Duodenal mucosa (tissue), 2 donors: ENCODE measurements at regions not wholly inside any gene's neighbourhood (a gene's known extent, or its start where the extent isn't known, plus 50 kb on each side); places are given as distances from the start of the nearest gene placed in this dataset.

ENCODE experiments used
- H3K27ac ChIP-seq: one replicate; pipeline ENCODE4 v1.7.0; 2013; ENCODE audit warnings: low read depth, low read length
- H3K27me3 ChIP-seq, 2 donors: one replicate each; pipeline ENCODE4 v1.7.0; 2013; ENCODE audit warnings: low read length in 2 of 2, control low read depth in 1 of 2; ENCODE audit not compliant: insufficient read depth in 2 of 2, control insufficient read depth in 1 of 2
- H3K36me3 ChIP-seq, 2 donors: one replicate each; pipeline ENCODE4 v1.7.0; 2013; ENCODE audit warnings: low read length in 2 of 2, control low read depth in 1 of 2; ENCODE audit not compliant: insufficient read depth in 2 of 2, control insufficient read depth in 1 of 2
- H3K4me1 ChIP-seq, 2 donors: one replicate each; pipeline ENCODE4 v1.7.0; 2013; ENCODE audit warnings: low read length in 2 of 2, control low read depth in 1 of 2; ENCODE audit not compliant: insufficient read depth in 2 of 2, control insufficient read depth in 1 of 2
- H3K4me3 ChIP-seq, 2 donors: one replicate each; pipeline ENCODE4 v1.7.0; 2013; ENCODE audit warnings: low read length in 2 of 2, low read depth in 1 of 2
- H3K9ac ChIP-seq, 2 donors: one replicate each; pipeline ENCODE4 v1.7.0; 2013; ENCODE audit warnings: low read length in 2 of 2, low read depth in 1 of 2
- H3K9me3 ChIP-seq, 2 donors: one replicate each; pipeline ENCODE4 v1.7.0; 2013; ENCODE audit warnings: low read length in 2 of 2, control low read depth in 1 of 2; ENCODE audit not compliant: control insufficient read depth in 1 of 2

- no peak overlapping the region for H3K9ac ChIP-seq
- H3K27me3 ChIP-seq: peaks cover 0 to 11% of the 10 kb centered on the region in 2 donors
- H3K9me3 ChIP-seq: no peaks in the 10 kb centered on the region
- H3K4me3 ChIP-seq: no peak overlapping the region
- peaks cover 9 to 24% of the 10 kb centered on the region in 2 donors for H3K4me1 ChIP-seq
- H3K27ac ChIP-seq: no peak overlapping the region
- no peaks in the 10 kb centered on the region for H3K36me3 ChIP-seq
These were observed 130.1 kb downstream of the C5orf15 start for GRCh38 chr5:133838286-133838685.

- Histone ChIP-seq H3K9me3 (no peaks in the 10 kb centered on the region), H3K36me3 (no peaks in the 10 kb centered on the region), H3K4me1 (peaks cover 0 to 11% of the 10 kb centered on the region in 2 donors), H3K27me3 (peaks cover 0 to 11% of the 10 kb centered on the region in 2 donors), H3K27ac (no peak overlapping the region), H3K9ac (no peak overlapping the region), H3K4me3 (no peak overlapping the region)
These were observed 136.8 kb downstream of the C5orf15 start for GRCh38 chr5:133831491-133832224.

DNA sequence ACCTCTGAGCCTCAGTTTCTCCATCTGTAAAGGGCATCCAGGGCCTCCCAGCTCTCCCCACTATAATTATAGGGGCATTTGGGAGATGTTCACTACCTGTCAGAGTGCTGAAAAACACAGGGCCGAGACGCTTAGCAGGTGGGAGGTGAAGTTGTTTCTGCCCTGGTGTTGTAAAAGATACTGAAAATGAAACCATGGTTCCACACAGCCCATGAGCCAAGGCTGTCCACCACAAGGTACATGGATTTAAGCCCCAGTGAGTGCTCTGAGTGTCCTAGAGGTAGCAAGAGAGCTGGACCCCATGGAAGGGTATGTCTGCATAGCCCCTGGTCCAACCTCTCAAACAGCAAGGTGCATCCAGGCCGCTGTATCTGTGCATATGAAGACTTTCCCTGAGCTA, 137.5 kb downstream of the C5orf15 start:
- Histone ChIP-seq H3K4me3 (no peak overlapping the region), H3K27ac (no peak overlapping the region), H3K27me3 (peaks cover 0 to 9% of the 10 kb centered on the region in 2 donors), H3K36me3 (no peaks in the 10 kb centered on the region), H3K9me3 (no peaks in the 10 kb centered on the region), H3K9ac (no peak overlapping the region), H3K4me1 (peaks cover 0 to 11% of the 10 kb centered on the region in 2 donors)

DNA sequence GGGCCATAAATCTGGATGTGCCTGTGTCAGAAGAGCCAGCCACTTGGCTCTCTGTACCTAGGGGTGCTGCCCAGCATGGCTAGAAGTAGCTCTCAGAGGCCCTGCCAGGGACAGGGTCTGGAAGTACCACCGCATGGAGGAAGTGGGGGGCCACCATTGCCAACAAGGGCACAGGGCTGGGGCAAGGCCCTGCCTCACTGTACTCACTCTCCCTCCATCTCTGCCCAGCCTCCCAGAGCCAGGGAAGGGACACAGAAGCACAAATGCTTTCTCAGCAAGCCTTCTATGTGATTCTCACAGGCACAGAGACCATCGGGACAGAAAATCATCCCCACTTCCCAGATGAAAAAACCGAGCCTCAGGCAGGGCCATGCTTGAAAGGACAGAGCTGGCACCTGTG, 138.1 kb downstream of the C5orf15 start:
- no peaks in the 10 kb centered on the region for H3K9me3 ChIP-seq
- no peak overlapping the region for H3K27ac ChIP-seq
- peaks cover 0 to 11% of the 10 kb centered on the region in 2 donors for H3K4me1 ChIP-seq
- no peak overlapping the region for H3K9ac ChIP-seq
- no peaks in the 10 kb centered on the region for H3K36me3 ChIP-seq
- H3K4me3 ChIP-seq: no peak overlapping the region
- H3K27me3 ChIP-seq: peaks cover 0 to 7% of the 10 kb centered on the region in 2 donors

- Histone ChIP-seq H3K27ac (no peak overlapping the region), H3K4me1 (peaks cover 0 to 11% of the 10 kb centered on the region in 2 donors), H3K27me3 (peaks cover 0 to 2% of the 10 kb centered on the region in 2 donors), H3K9ac (no peak overlapping the region), H3K4me3 (no peak overlapping the region), H3K36me3 (no peaks in the 10 kb centered on the region), H3K9me3 (no peaks in the 10 kb centered on the region)
These were observed 138.6 kb downstream of the C5orf15 start for GRCh38 chr5:133829786-133830185.

DNA sequence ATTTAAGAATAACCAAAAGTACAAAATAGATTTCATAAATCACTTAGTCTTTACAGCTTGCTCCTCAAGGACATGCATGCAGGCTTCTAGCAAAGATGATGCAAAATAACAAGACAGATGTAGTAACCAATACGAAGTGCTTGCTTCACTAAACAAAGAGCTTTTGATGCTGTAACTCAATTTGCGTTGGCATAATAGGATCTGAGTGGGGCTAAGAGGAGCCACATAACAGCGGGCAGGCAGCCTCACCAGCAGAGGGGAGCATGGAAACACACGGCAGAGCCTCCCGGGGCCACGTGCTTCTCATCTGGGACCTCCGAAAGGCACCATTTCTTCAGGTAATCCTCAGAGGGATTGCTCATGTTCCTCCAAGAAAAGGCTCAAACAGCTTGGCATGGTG, 139.7 kb downstream of the C5orf15 start:
- Histone ChIP-seq H3K27me3 (peaks cover 0 to 2% of the 10 kb centered on the region in 2 donors), H3K4me3 (no peak overlapping the region), H3K4me1 (peaks cover 0 to 11% of the 10 kb centered on the region in 2 donors), H3K9me3 (no peaks in the 10 kb centered on the region), H3K27ac (no peak overlapping the region), H3K9ac (no peak overlapping the region), H3K36me3 (no peaks in the 10 kb centered on the region)

DNA sequence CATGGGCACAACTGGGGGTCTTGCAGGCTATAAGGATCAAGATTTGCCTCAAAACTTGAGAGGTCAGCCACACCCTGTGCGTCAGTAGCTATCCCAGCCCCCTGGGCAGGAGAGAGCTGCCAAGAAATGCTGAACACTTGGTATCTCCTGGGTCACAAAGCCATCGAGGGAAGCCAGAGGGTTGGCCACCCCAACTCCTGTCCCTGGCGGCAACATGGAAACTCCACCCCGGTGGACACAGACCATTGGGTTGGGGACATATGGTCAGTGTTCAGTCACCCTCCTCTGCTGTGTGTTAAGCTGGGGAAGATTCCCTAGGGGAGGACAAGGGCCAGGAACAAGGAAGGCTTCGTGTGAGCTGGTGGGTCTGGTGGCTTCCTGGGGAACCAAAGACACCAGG, 140.6 kb downstream of the C5orf15 start:
- Histone ChIP-seq H3K9me3 (no peaks in the 10 kb centered on the region), H3K27me3 (peaks cover 0 to under 1% of the 10 kb centered on the region in 2 donors), H3K27ac (no peak overlapping the region), H3K9ac (no peak overlapping the region), H3K4me3 (no peak overlapping the region), H3K4me1 (peaks cover 0 to 11% of the 10 kb centered on the region in 2 donors), H3K36me3 (no peaks in the 10 kb centered on the region)

- no peak overlapping the region for H3K27ac ChIP-seq
- peaks cover 0 to 11% of the 10 kb centered on the region in 2 donors for H3K4me1 ChIP-seq
- H3K4me3 ChIP-seq: no peak overlapping the region
- H3K36me3 ChIP-seq: no peaks in the 10 kb centered on the region
- H3K27me3 ChIP-seq: no peaks in the 10 kb centered on the region
- H3K9ac ChIP-seq: no peak overlapping the region
- H3K9me3 ChIP-seq: no peaks in the 10 kb centered on the region
These were observed 141.4 kb downstream of the C5orf15 start for GRCh38 chr5:133827011-133827410.

GRCh38 chr5:133825631-133826289, 142.7 kb downstream of the C5orf15 start:
- no peak overlapping the region for H3K27ac ChIP-seq
- no peaks in the 10 kb centered on the region for H3K9me3 ChIP-seq
- no peaks in the 10 kb centered on the region for H3K27me3 ChIP-seq
- no peaks in the 10 kb centered on the region for H3K36me3 ChIP-seq
- no peak overlapping the region for H3K4me3 ChIP-seq
- peaks cover 6 to 8% of the 10 kb centered on the region in 2 donors for H3K4me1 ChIP-seq
- no peak overlapping the region for H3K9ac ChIP-seq

- Histone ChIP-seq H3K27me3 (no peaks in the 10 kb centered on the region), H3K27ac (no peak overlapping the region), H3K9me3 (no peaks in the 10 kb centered on the region), H3K4me1 (peaks cover 6 to 8% of the 10 kb centered on the region in 2 donors), H3K9ac (no peak overlapping the region), H3K36me3 (no peaks in the 10 kb centered on the region), H3K4me3 (no peak overlapping the region)
These were observed 143.7 kb downstream of the C5orf15 start for GRCh38 chr5:133824661-133825254.
